Progenitor cell of endocrine pancreas (in vitro differentiated cells): ENCODE measurements at regions not wholly inside any gene's neighbourhood (a gene's known extent, or its start where the extent isn't known, plus 50 kb on each side); places are given as distances from the start of the nearest gene placed in this dataset.
"Not testable (repeated sequence)": the region's sequence is repeated elsewhere in the genome, so short reads cannot be mapped to it uniquely, and the experiment has no call there.

ENCODE experiments used
- DNase-seq: peaks from one replicate; pipeline ENCODE4 v3.0.0; 2021; ENCODE audit warnings: low spot score; ENCODE audit not compliant: unreplicated experiment
- H3K27ac Mint-ChIP-seq: 2 replicates; pipeline ENCODE4 v1.8.0; 2021; ENCODE audit warnings: mild to moderate bottlenecking, moderate library complexity, mixed read lengths
- H3K27me3 Mint-ChIP-seq: 2 replicates; pipeline ENCODE4 v1.8.0; 2021; ENCODE audit warnings: mixed read lengths
- H3K36me3 Mint-ChIP-seq: 2 replicates; pipeline ENCODE4 v1.8.0; 2022; ENCODE audit warnings: mixed read lengths; ENCODE audit not compliant: insufficient read depth
- H3K4me1 Mint-ChIP-seq: 2 replicates; pipeline ENCODE4 v1.8.0; 2021; ENCODE audit warnings: low read depth, mixed read lengths
- H3K4me3 Mint-ChIP-seq: 2 replicates; pipeline ENCODE4 v1.8.0; 2021; ENCODE audit warnings: low read depth, mild to moderate bottlenecking, moderate library complexity, mixed read lengths
- H3K9me3 Mint-ChIP-seq: 2 replicates; pipeline ENCODE4 v1.8.0; 2021; ENCODE audit warnings: low read depth, mixed read lengths
- TF ChIP-seq, protein P1 (sequence below): fragments of 200-600 bp; sonication (generic); IDR thresholded peaks from one replicate; pipeline ENCODE4 v1.5.0; 2021; ENCODE audit warnings: antibody characterized with exemption, mild to moderate bottlenecking; ENCODE audit not compliant: unreplicated experiment

- DNase-seq = peak; percentile 18
- no peaks in the 10 kb centered on the region for H3K36me3 Mint-ChIP-seq
Observed at GRCh38 chr10:84715911-84716310, 387.5 kb downstream of the CCSER2 start.

DNA sequence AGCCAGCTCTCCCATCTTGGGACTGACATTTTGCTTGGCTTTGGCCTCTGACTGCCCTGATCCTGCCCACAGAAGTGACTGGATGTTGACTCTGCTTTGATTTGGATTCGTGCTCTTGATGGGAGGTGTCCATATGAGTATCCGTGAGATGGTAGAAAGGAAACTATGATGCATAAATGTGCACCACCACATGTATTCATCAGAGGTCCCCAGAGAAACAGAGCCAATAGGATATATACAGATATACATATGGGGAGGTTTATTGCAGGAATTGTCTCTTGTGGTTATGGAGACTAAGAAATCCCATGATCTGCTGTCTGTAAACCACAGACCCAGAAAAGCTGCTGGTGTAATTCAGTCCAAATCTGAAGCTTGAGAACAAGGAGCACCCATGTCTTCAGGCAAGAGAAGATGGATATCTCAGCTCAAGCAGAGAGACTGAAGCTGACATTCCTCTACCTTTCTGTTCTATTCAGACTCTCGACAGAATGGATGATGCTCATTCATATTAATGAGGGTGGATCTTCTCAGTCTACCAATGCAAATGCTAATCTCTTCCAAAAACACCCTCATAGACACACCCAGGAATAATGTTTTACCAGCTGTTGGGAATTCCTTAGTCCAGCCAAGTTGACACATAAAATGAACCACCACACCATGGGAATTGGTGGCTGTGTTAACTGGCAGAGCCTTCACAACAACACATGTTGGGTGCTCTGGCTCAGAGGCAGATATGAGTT lies 390.7 kb downstream of the CCSER2 start:
- TF ChIP-seq, protein P1, sequence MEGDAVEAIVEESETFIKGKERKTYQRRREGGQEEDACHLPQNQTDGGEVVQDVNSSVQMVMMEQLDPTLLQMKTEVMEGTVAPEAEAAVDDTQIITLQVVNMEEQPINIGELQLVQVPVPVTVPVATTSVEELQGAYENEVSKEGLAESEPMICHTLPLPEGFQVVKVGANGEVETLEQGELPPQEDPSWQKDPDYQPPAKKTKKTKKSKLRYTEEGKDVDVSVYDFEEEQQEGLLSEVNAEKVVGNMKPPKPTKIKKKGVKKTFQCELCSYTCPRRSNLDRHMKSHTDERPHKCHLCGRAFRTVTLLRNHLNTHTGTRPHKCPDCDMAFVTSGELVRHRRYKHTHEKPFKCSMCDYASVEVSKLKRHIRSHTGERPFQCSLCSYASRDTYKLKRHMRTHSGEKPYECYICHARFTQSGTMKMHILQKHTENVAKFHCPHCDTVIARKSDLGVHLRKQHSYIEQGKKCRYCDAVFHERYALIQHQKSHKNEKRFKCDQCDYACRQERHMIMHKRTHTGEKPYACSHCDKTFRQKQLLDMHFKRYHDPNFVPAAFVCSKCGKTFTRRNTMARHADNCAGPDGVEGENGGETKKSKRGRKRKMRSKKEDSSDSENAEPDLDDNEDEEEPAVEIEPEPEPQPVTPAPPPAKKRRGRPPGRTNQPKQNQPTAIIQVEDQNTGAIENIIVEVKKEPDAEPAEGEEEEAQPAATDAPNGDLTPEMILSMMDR = no peak
- no peak for DNase-seq
- H3K9me3 Mint-ChIP-seq = no peaks in the 10 kb centered on the region
- H3K27me3 Mint-ChIP-seq = no peaks in the 10 kb centered on the region
- H3K36me3 Mint-ChIP-seq = no peaks in the 10 kb centered on the region
- H3K4me1 Mint-ChIP-seq = peaks cover 5% of the 10 kb centered on the region
- no peak overlapping the region for H3K27ac Mint-ChIP-seq
- H3K4me3 Mint-ChIP-seq = no peak overlapping the region

More at GRCh38 chr10:84715911-84716310, 387.5 kb downstream of the CCSER2 start:
- Mint-ChIP-seq H3K27ac (no peak overlapping the region), H3K9me3 (no peaks in the 10 kb centered on the region), H3K4me3 (no peak overlapping the region), H3K27me3 (peaks cover 9% of the 10 kb centered on the region), H3K4me1 (no peaks in the 10 kb centered on the region)
- TF ChIP-seq, protein P1 = peak; percentile 75

- no peaks in the 10 kb centered on the region for H3K27me3 Mint-ChIP-seq
- H3K27ac Mint-ChIP-seq = no peak overlapping the region
- peaks cover 5% of the 10 kb centered on the region for H3K4me1 Mint-ChIP-seq
Observed at GRCh38 chr10:84719687-84720086, 391.3 kb downstream of the CCSER2 start.

DNA sequence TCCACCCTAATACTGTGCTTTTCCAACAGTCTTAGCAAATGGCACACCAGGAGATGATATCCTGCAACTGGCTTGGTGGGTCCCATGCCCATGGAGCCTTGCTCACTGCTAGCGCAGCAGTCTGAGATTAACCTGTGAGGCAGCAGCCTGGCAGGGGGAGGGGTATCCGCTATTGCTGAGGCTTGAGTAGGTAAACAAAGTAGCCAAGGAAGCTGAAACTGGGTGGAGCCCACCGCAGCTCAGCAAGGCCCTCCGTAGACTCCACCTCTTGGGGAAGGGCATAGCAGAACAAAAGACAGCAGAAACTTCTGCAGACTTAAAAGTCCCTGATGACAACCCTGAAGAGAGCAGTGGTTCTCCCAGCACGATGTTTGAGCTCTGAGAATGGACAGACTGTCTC lies 399.0 kb downstream of the CCSER2 start:
- Mint-ChIP-seq H3K27ac (no peak overlapping the region), H3K4me1 (peaks cover 5% of the 10 kb centered on the region), H3K27me3 (no peaks in the 10 kb centered on the region), H3K4me3 (no peak overlapping the region), H3K9me3 (peaks cover 11% of the 10 kb centered on the region), H3K36me3 (no peaks in the 10 kb centered on the region)
- DNase-seq = no peak
- TF ChIP-seq, protein P1 = no peak

More at GRCh38 chr10:84719687-84720086, 391.3 kb downstream of the CCSER2 start:
- Mint-ChIP-seq H3K36me3 (no peaks in the 10 kb centered on the region), H3K9me3 (no peaks in the 10 kb centered on the region), H3K4me3 (no peak overlapping the region)
- TF ChIP-seq, protein P1 = no peak
- DNase-seq = no peak

DNA sequence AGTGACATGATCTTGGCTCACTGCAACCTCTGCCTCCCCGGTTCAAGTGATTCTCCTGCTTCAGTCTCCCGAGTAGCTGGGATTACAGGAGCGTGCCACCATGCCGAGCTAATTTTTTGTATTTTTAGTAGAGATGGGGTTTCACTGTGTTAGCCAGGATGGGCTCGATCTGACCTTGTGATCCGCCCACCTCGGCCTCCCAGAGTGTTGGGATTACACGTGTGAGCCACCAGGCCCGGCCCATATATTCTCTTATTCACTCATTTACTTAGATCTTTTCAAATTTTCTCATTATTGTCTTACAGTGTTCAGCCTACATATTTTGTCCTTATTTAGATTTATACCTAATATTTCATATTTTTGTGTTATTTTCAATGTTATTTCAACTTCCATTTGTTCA lies 410.7 kb downstream of the CCSER2 start:
- not testable (repeated sequence) for H3K9me3 Mint-ChIP-seq

DNA sequence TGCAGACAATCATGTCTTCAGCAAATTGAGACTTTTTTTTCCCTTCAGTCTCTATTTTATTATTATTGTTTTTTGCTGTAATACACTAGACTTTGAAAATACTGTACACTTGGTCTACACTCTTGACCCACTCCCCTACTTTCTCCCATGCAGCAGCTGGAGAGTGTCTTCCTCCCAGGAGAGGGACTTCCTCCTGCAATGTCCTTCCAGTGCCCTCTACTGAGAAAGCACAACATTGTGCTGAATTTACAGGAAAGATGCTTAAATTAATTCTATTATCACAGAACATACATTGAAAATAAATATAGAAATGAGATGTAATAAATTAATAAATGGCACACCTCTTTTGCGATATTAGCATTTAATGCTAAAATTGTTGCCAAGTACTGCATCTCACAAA lies 411.3 kb downstream of the CCSER2 start:
- no peaks in the 10 kb centered on the region for H3K9me3 Mint-ChIP-seq
- TF ChIP-seq, protein P1 = no peak
- no peaks in the 10 kb centered on the region for H3K36me3 Mint-ChIP-seq
- H3K4me3 Mint-ChIP-seq = no peak overlapping the region
- DNase-seq = no peak
- no peaks in the 10 kb centered on the region for H3K4me1 Mint-ChIP-seq
- no peak overlapping the region for H3K27ac Mint-ChIP-seq
- H3K27me3 Mint-ChIP-seq = no peaks in the 10 kb centered on the region

More for the DNA sequence above, 410.7 kb downstream of the CCSER2 start:
- not testable (repeated sequence) for H3K27ac Mint-ChIP-seq, H3K27me3 Mint-ChIP-seq, H3K4me3 Mint-ChIP-seq, H3K36me3 Mint-ChIP-seq, DNase-seq, H3K4me1 Mint-ChIP-seq
